Smooth muscle cell (in vitro differentiated cells): ENCODE measurements at regions not wholly inside any gene's neighbourhood (a gene's known extent, or its start where the extent isn't known, plus 50 kb on each side); places are given as distances from the start of the nearest gene placed in this dataset.

Experiments used
- DNase-seq: peaks from one replicate; lab custom pipeline; 2025; ENCODE audit not compliant: unreplicated experiment; lab: John Stamatoyannopoulos, UW
- H2AFZ ChIP-seq: fragments of 200-600 bp; sonication (generic); 2 replicates; pipeline ENCODE4 v1.6.0; 2016; ENCODE audit warnings: antibody characterized with exemption, low read depth, mild to moderate bottlenecking
- H3F3A ChIP-seq: fragments of 200-600 bp; sonication (generic); 2 replicates; pipeline ENCODE4 v1.6.0; 2017; ENCODE audit warnings: antibody characterized with exemption, low read depth
- H3K27ac ChIP-seq: fragments of 200-600 bp; sonication (generic); 2 replicates; pipeline ENCODE4 v1.5.1; 2016; ENCODE audit warnings: low read depth, mild to moderate bottlenecking
- H3K27me3 ChIP-seq: fragments of 200-600 bp; sonication (generic); 2 replicates; pipeline ENCODE4 v1.6.1; 2016; ENCODE audit warnings: low read depth, mild to moderate bottlenecking
- H3K36me3 ChIP-seq: fragments of 200-600 bp; sonication (generic); 2 replicates; pipeline ENCODE4 v1.5.1; 2016; ENCODE audit warnings: low read depth
- H3K4me1 ChIP-seq: fragments of 200-600 bp; sonication (generic); 2 replicates; pipeline ENCODE4 v1.5.1; 2016; ENCODE audit warnings: low read depth
- H3K4me2 ChIP-seq: fragments of 200-600 bp; sonication (generic); 2 replicates; pipeline ENCODE4 v1.6.0; 2016; ENCODE audit warnings: mild to moderate bottlenecking
- H3K4me3 ChIP-seq: fragments of 200-600 bp; sonication (generic); 2 replicates; pipeline ENCODE4 v1.5.1; 2016; ENCODE audit warnings: mild to moderate bottlenecking
- H3K79me2 ChIP-seq: fragments of 200-600 bp; sonication (generic); 2 replicates; pipeline ENCODE4 v1.6.0; 2016; ENCODE audit warnings: low read depth, mild to moderate bottlenecking
- H3K9ac ChIP-seq: fragments of 200-600 bp; sonication (generic); 2 replicates; pipeline ENCODE4 v1.6.0; 2016; ENCODE audit warnings: low read depth
- H3K9me3 ChIP-seq: fragments of 200-600 bp; sonication (generic); replicated peaks from 2 replicates; pipeline ENCODE4 v1.5.1; 2016; ENCODE audit warnings: low read depth
- H4K20me1 ChIP-seq: fragments of 200-600 bp; sonication (generic); 2 replicates; pipeline ENCODE4 v1.6.0; 2016; ENCODE audit warnings: low read depth
- WGBS: methylation state at CpG from one replicate; pipeline ENCODE4 v1.1.7; 2016; ENCODE audit warnings: low lambda C conversion rate; 5-methylcytosine and 5-hydroxymethylcytosine counted together
- TF ChIP-seq, protein P1 (sequence below): fragments of 200-600 bp; sonication (generic); IDR thresholded peaks from 2 replicates; pipeline ENCODE4 v1.5.1; 2017; ENCODE audit warnings: borderline replicate concordance, mild to moderate bottlenecking, antibody characterized with exemption; ENCODE audit not compliant: insufficient read depth, poor library complexity, severe bottlenecking

DNA sequence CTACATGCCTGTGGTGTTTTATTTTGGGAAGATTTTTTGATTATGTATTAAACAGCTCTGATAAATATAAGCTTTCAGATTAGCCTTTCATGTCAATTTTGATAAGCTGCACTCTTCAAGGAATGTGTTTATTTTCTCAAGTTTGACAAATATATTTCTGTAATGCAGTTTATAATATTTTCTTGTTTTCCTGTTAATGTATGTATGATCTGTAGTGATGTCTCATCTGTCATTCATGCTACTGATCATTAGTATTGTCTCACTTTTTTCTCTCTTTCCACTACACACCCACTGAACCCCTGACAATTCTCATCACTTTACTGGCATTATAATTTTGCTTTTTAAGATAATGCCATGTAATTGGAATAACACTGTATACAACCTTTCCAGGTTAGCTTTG lies 100.9 kb downstream of the TMEM18 start:
- no peaks in the 10 kb centered on the region for H3K27me3 ChIP-seq

DNA sequence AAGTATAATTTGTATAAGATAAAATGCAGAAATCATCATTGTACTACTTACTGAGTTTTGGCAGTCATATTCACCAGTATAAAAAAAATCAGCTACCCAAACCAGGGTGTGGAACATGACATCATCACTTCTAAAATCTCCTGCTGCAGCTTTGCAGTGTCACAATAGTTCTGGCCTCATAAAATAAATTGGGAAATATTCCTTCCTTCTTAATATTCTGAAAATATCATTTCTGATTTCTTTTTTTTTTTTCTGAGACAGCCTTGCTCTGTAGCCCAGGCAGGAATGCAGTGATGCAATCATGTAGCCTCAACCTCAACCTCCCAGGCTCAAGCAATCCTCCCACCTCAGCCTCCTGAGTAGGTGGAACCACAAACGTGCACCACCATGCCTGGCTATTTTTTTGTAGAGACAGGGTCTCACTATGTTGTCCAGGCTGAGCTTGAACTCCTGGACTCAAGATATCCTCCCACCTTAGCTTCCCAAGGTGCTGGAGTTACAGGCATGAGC lies 101.4 kb downstream of the TMEM18 start:
- TF ChIP-seq, protein P1, sequence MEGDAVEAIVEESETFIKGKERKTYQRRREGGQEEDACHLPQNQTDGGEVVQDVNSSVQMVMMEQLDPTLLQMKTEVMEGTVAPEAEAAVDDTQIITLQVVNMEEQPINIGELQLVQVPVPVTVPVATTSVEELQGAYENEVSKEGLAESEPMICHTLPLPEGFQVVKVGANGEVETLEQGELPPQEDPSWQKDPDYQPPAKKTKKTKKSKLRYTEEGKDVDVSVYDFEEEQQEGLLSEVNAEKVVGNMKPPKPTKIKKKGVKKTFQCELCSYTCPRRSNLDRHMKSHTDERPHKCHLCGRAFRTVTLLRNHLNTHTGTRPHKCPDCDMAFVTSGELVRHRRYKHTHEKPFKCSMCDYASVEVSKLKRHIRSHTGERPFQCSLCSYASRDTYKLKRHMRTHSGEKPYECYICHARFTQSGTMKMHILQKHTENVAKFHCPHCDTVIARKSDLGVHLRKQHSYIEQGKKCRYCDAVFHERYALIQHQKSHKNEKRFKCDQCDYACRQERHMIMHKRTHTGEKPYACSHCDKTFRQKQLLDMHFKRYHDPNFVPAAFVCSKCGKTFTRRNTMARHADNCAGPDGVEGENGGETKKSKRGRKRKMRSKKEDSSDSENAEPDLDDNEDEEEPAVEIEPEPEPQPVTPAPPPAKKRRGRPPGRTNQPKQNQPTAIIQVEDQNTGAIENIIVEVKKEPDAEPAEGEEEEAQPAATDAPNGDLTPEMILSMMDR = no peak

More for the DNA sequence above, 100.9 kb downstream of the TMEM18 start:
- H3K79me2 ChIP-seq = no peaks in the 10 kb centered on the region
- no peak overlapping the region for H2AFZ ChIP-seq
- H3K4me1 ChIP-seq = no peaks in the 10 kb centered on the region
- no peaks in the 10 kb centered on the region for H3K36me3 ChIP-seq
- no peak overlapping the region for H3K9ac ChIP-seq
- no peak overlapping the region for H3K27ac ChIP-seq
- H3K4me2 ChIP-seq = no peak overlapping the region
- H3F3A ChIP-seq = no peaks in the 10 kb centered on the region
- no peak for DNase-seq
- no peak overlapping the region for H3K4me3 ChIP-seq
- no peaks in the 10 kb centered on the region for H4K20me1 ChIP-seq
- TF ChIP-seq, protein P1 = no peak
- H3K9me3 ChIP-seq = no peaks in the 10 kb centered on the region

DNA sequence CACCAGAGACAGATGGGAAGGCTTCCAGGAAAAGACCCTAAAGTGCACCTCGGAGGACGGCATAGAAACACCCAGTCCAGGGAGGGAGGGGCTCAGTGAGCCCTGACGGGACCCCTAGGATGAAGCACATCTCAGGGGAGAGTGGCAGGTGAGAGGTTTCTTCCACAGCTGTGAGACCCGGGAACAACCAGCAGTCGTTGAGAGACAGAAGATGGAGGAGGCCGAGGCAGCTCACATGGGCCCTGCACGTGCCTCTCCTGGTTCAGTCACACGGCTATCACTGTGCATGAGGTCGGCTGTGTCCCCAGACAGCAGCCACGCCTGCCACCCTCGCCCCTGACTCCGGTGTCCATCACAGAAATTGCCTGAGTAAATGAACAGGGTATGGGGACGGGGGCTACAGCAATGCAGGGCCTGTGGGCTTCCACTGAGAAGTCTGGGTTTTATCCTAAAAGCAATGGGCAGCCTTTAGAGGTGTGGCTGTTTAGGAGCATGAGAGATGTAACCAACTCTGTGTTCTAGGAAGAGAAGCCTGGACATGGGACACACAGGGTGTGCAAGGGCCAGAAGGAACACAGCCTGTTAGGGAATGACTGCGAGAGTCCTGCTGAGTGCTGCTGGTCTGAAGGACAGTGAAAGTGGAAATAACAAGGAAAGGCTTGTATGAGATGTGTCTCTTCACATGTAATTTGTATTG lies 102.0 kb downstream of the TMEM18 start:
- H3K36me3 ChIP-seq = no peaks in the 10 kb centered on the region
- H3F3A ChIP-seq = no peaks in the 10 kb centered on the region
- H3K4me1 ChIP-seq = no peaks in the 10 kb centered on the region
- TF ChIP-seq, protein P1 = no peak
- H4K20me1 ChIP-seq = no peaks in the 10 kb centered on the region
- no peak overlapping the region for H3K9ac ChIP-seq
- H2AFZ ChIP-seq = no peak overlapping the region
- no peak for DNase-seq
- H3K79me2 ChIP-seq = no peaks in the 10 kb centered on the region
- H3K27me3 ChIP-seq = no peaks in the 10 kb centered on the region
- no peak overlapping the region for H3K4me3 ChIP-seq
- 85% methylated on average over 14 of the region's 14 CpGs for WGBS
- no peak overlapping the region for H3K4me2 ChIP-seq
- H3K27ac ChIP-seq = no peak overlapping the region
- no peaks in the 10 kb centered on the region for H3K9me3 ChIP-seq

More for the DNA sequence above, 101.4 kb downstream of the TMEM18 start:
- H3F3A ChIP-seq = no peaks in the 10 kb centered on the region
- no peak overlapping the region for H3K9ac ChIP-seq
- H3K36me3 ChIP-seq = no peaks in the 10 kb centered on the region
- H3K79me2 ChIP-seq = no peaks in the 10 kb centered on the region
- no peaks in the 10 kb centered on the region for H4K20me1 ChIP-seq
- H3K27me3 ChIP-seq = no peaks in the 10 kb centered on the region
- H3K27ac ChIP-seq = no peak overlapping the region
- DNase-seq = no peak
- no peak overlapping the region for H3K4me3 ChIP-seq
- WGBS = 72% methylated on average over 1 of the region's 1 CpG
- no peaks in the 10 kb centered on the region for H3K4me1 ChIP-seq
- H2AFZ ChIP-seq = no peak overlapping the region
- H3K4me2 ChIP-seq = no peak overlapping the region
- no peaks in the 10 kb centered on the region for H3K9me3 ChIP-seq
